HepG2 (cell line): ENCODE measurements at regions not wholly inside any gene's neighbourhood (a gene's known extent, or its start where the extent isn't known, plus 50 kb on each side); places are given as distances from the start of the nearest gene placed in this dataset.

Experiments
- ATAC-seq: fragments of 200-7000 bp; cut with Tn5 transposase; 3 replicates; pipeline ENCODE4 v1.9.1; 2020; ENCODE audit warnings: mild to moderate bottlenecking, moderate library complexity
- BruUV-seq: library from RNA; stranded (reverse); fragments of 400-500 nt; replicated peaks from 2 replicates; lab custom pipeline; 2021; lab: Mats Ljungman, UMichigan
- CTCF ChIA-PET: fragments of 300-600 bp; formaldehyde crosslinking; extraction: SDS; loops from one replicate; lab custom pipeline; 2021; ENCODE audit warnings: low total read pairs, inconsistent platforms, low intra/inter-chr PET ratio; lab: Yijun Ruan, JAX
- POLR2A ChIA-PET: fragments of 350-600 bp; sonication (Branson Sonifier 250); formaldehyde crosslinking; loops from one replicate; lab custom pipeline; 2020; ENCODE audit warnings: antibody characterized with exemption, inconsistent platforms; lab: Yijun Ruan, JAX
- DNase-seq: peaks from one replicate; pipeline ENCODE4 v3.0.0-alpha.2; 2015; ENCODE audit warnings: low spot score
- FAIRE-seq: peaks from 3 replicates; lab custom pipeline; 2011; peaks lifted over from hg19 to GRCh38; lab: Jason Lieb, UNC
- H2AFZ ChIP-seq: one replicate; pipeline ENCODE4 v1.6.1; 2011; ENCODE audit warnings: low read length, inconsistent platforms
- H3K27ac ChIP-seq: fragments of 300-600 bp; 3 replicates; pipeline ENCODE4 v1.8.0; 2011; ENCODE audit warnings: mixed run types, mild to moderate bottlenecking, mixed read lengths, low read length, inconsistent platforms; ENCODE audit not compliant: insufficient read depth; ENCODE audit errors: extremely low read length
- H3K27me3 ChIP-seq, 2 experiments: fragments of 200-600 bp in 1 of 2; 2 replicates in 1 of 2; 3 replicates in 1 of 2; pipeline versions ENCODE4 v1.6.0 to v1.8.0; 2011; ENCODE audit warnings: low read length in 2 of 2, mild to moderate bottlenecking in 2 of 2, moderate library complexity in 2 of 2, inconsistent platforms in 1 of 2; ENCODE audit not compliant: insufficient read depth in 2 of 2, control insufficient read depth in 1 of 2
- H3K36me3 ChIP-seq, 2 experiments: fragments of 200-600 bp in 1 of 2; replicated peaks in 1 of 2; 2 replicates in 1 of 2; 3 replicates in 1 of 2; pipeline versions ENCODE4 v1.5.1 to v1.8.0; 2011; ENCODE audit warnings: low read length in 2 of 2, inconsistent platforms in 1 of 2; ENCODE audit not compliant: insufficient read depth in 2 of 2, control insufficient read depth in 1 of 2
- H3K4me1 ChIP-seq: 2 replicates; pipeline ENCODE4 v1.5.1; 2012; ENCODE audit warnings: low read length, inconsistent platforms; ENCODE audit not compliant: insufficient read depth
- H3K4me2 ChIP-seq: 2 replicates; pipeline ENCODE4 v1.6.0; 2011; ENCODE audit warnings: low read depth, low read length, inconsistent platforms
- H3K4me3 ChIP-seq, 3 experiments: fragments of 200-600 bp in 1 of 3; sonication (generic), shearing (Covaris generic) in 1 of 3; replicated peaks in 1 of 3; 2 replicates each; pipeline ENCODE4 v1.5.1; 2011 to 2016; ENCODE audit warnings: low read length in 3 of 3, inconsistent platforms in 2 of 3, low read depth in 2 of 3, mild to moderate bottlenecking in 2 of 3, control low read depth in 1 of 3, mixed read lengths in 1 of 3; ENCODE audit not compliant: insufficient read depth in 1 of 3
- H3K79me2 ChIP-seq: one replicate; pipeline ENCODE4 v1.6.1; 2011; ENCODE audit warnings: low read length, inconsistent platforms; ENCODE audit not compliant: insufficient read depth
- H3K9ac ChIP-seq: 2 replicates; pipeline ENCODE4 v1.6.0; 2011; ENCODE audit warnings: mild to moderate bottlenecking, low read depth, low read length, inconsistent platforms; ENCODE audit not compliant: insufficient read depth
- H3K9me3 ChIP-seq: 2 replicates; pipeline ENCODE4 v1.5.1; 2012; ENCODE audit warnings: mild to moderate bottlenecking, low read length
- H4K20me1 ChIP-seq: 2 replicates; pipeline ENCODE4 v1.6.0; 2011; ENCODE audit warnings: inconsistent platforms, mild to moderate bottlenecking, low read length, moderate library complexity; ENCODE audit not compliant: insufficient read depth
- HMG20B ChIP-seq: conservative IDR thresholded peaks from 2 replicates; pipeline ENCODE4 v1.6.1; 2016; ENCODE audit warnings: missing genetic modification reagents, missing compliant biosample characterization
- NR2C2 ChIP-seq: sonication (generic); formaldehyde crosslinking; IDR thresholded peaks from 2 replicates; pipeline ENCODE4 v1.4.0; 2020; ENCODE audit warnings: missing genetic modification reagents, mild to moderate bottlenecking, moderate library complexity, borderline replicate concordance
- ZSCAN25 ChIP-seq: sonication (generic); formaldehyde crosslinking; IDR thresholded peaks from 2 replicates; pipeline ENCODE4 v1.8.0; 2022; ENCODE audit warnings: mild to moderate bottlenecking, missing genetic modification reagents
- WGBS: methylation state at CpG from one replicate; pipeline ENCODE4 v1.1.6; 2017; ENCODE audit warnings: low lambda C conversion rate; 5-methylcytosine and 5-hydroxymethylcytosine counted together
- in situ Hi-C: cut with HindIII; loops from 2 replicates; pipeline ENCODE4 v1.10.0; 2017; ENCODE audit warnings: low pct_unique_long_range_greater_than_20kb; ENCODE audit not compliant: extremely low pct_ligation_motif_present
- intact Hi-C: fragments of 100-400 bp; cut with micrococcal nuclease; formaldehyde crosslinking; loops from one replicate; pipeline ENCODE4 v1.10.0; 2022; ENCODE audit not compliant: unreplicated experiment
- TF ChIP-seq, protein P1 (sequence below): IDR thresholded peaks from 2 replicates; pipeline ENCODE4 v1.6.1; 2012; ENCODE audit warnings: low read depth, low read length, improper control_type of control experiment
- TF ChIP-seq, protein P2 (sequence below): sonication (generic); formaldehyde crosslinking; IDR thresholded peaks from 2 replicates; pipeline ENCODE4 v1.8.0; 2022; ENCODE audit warnings: missing genetic modification reagents, mild to moderate bottlenecking, moderate library complexity, borderline replicate concordance

DNA sequence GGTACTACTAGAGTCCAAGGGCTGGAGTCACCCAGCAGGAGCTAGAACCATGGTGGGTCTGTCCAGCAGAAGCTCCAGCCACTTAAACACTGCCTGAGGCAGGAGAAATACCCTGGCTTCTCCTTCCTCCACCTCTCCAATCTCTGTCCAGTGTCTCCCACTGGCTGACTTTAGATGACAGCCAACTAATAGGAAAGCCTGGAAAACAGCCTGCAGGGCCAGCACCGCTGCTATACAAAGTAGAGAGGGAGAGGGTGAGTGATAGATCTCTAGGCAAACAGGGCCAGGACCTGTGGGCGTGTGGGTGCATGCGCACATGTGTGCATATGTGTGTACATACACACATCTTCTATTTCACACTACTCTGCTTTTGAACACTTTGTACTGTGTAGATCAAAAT is 56.5 kb upstream of the ATP8A1 start:
- POLR2A ChIA-PET, result no interaction called here

DNA sequence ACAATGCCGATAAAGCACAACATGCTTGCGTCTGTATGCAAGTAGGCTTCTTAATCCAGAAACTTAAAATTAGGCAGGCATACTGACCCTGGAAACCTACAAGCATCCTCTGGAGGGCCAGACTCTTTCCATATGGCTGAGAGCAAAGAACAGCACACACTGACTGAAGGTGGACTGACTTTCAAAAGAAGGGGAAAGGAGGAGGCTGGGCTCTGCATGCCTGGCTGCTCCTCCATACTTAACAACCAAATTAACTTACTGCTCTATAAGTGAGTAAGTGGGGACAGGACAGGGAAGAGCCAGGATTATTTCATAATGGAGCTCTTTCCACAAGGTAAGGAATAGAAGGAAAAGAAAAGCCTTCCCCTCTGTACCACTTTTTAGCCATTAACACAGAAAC is 55.9 kb upstream of the ATP8A1 start:
- BruUV-seq, result no TSS peak
- Histone ChIP-seq H3K4me2 (no peak overlapping the region), H3K27me3 (no peaks in the 10 kb centered on the region), H3K4me1 (no peaks in the 10 kb centered on the region), H3K36me3 (no peaks in the 10 kb centered on the region), H3K27ac (no peak overlapping the region), H3K4me3 (no peak overlapping the region), H3K9me3 (no peaks in the 10 kb centered on the region), H3K79me2 (no peaks in the 10 kb centered on the region), H4K20me1 (no peaks in the 10 kb centered on the region), H3K9ac (no peak overlapping the region), H2AFZ (no peak overlapping the region)
- no peak for DNase-seq
- no peak for FAIRE-seq
- in situ Hi-C loops, result no loop called here
- 40% methylated on average over 2 of the region's 2 CpGs for WGBS
- POLR2A ChIA-PET, result no interaction called here
- CTCF ChIA-PET, result no interaction called here
- ATAC-seq, result no peak
- TF ChIP-seq HMG20B (CRISPR knock-in tag), result no peak
- TF ChIP-seq, protein P1, sequence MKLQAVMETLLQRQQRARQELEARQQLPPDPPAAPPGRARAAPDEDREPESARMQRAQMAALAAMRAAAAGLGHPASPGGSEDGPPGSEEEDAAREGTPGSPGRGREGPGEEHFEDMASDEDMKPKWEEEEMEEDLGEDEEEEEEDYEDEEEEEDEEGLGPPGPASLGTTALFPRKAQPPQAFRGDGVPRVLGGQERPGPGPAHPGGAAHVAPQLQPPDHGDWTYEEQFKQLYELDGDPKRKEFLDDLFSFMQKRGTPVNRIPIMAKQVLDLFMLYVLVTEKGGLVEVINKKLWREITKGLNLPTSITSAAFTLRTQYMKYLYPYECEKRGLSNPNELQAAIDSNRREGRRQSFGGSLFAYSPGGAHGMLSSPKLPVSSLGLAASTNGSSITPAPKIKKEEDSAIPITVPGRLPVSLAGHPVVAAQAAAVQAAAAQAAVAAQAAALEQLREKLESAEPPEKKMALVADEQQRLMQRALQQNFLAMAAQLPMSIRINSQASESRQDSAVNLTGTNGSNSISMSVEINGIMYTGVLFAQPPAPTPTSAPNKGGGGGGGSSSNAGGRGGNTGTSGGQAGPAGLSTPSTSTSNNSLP, result no peak
- intact Hi-C loops, result no loop called here

More for the DNA sequence above, 56.5 kb upstream of the ATP8A1 start:
- Histone ChIP-seq H3K27ac (no peak overlapping the region), H3K9ac (no peak overlapping the region), H3K79me2 (no peaks in the 10 kb centered on the region), H3K36me3 (no peaks in the 10 kb centered on the region), H3K4me1 (no peaks in the 10 kb centered on the region), H2AFZ (no peak overlapping the region), H3K27me3 (no peaks in the 10 kb centered on the region), H3K9me3 (no peaks in the 10 kb centered on the region), H3K4me3 (no peak overlapping the region), H4K20me1 (no peaks in the 10 kb centered on the region), H3K4me2 (no peak overlapping the region)
- ATAC-seq (no peak), FAIRE-seq (no peak), DNase-seq (no peak)
- BruUV-seq, result no TSS peak
- in situ Hi-C loops, result no loop called here
- intact Hi-C loops, result no loop called here
- WGBS, result 47% methylated on average over 3 of the region's 3 CpGs
- TF ChIP-seq NR2C2 (CRISPR knock-in tag) (no peak), ZSCAN25 (CRISPR knock-in tag) (no peak)
- TF ChIP-seq, protein P2, sequence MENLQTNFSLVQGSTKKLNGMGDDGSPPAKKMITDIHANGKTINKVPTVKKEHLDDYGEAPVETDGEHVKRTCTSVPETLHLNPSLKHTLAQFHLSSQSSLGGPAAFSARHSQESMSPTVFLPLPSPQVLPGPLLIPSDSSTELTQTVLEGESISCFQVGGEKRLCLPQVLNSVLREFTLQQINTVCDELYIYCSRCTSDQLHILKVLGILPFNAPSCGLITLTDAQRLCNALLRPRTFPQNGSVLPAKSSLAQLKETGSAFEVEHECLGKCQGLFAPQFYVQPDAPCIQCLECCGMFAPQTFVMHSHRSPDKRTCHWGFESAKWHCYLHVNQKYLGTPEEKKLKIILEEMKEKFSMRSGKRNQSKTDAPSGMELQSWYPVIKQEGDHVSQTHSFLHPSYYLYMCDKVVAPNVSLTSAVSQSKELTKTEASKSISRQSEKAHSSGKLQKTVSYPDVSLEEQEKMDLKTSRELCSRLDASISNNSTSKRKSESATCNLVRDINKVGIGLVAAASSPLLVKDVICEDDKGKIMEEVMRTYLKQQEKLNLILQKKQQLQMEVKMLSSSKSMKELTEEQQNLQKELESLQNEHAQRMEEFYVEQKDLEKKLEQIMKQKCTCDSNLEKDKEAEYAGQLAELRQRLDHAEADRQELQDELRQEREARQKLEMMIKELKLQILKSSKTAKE (CRISPR knock-in tag), result no peak
- CTCF ChIA-PET, result no interaction called here
